ENCODE measurements at regions not wholly inside any gene's neighbourhood (a gene's known extent, or its start where the extent isn't known, plus 50 kb on each side); places are given as distances from the start of the nearest gene placed in this dataset.

DNA sequence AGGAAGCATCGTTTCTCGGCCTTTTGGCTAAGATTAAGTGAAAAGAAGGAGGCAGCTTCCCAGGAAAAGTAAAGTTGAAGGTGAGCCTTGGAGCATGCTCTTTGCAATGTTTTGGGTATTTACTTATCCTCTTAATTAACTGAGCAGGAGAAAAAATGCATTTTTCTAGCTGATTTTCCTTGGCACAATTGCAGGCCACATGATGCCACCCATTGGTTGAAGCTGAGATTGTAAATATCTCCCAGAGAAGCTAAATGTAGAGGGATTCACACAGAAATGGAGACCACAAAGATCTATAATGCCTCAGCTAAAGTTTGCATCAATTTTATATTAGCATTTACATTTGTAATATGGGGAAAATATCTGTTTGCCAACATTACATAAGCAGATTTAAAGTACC, 294.1 kb downstream of the KCNS3 start:
- DNase-seq (ENCODE audit: low spot score in 2 of 2), result no peak
- Mint-ChIP-seq H3K36me3 (no peaks in the 10 kb centered on the region), H3K9me3 (no peaks in the 10 kb centered on the region), H3K27ac (no peak overlapping the region)
- no peak for ATAC-seq

DNA sequence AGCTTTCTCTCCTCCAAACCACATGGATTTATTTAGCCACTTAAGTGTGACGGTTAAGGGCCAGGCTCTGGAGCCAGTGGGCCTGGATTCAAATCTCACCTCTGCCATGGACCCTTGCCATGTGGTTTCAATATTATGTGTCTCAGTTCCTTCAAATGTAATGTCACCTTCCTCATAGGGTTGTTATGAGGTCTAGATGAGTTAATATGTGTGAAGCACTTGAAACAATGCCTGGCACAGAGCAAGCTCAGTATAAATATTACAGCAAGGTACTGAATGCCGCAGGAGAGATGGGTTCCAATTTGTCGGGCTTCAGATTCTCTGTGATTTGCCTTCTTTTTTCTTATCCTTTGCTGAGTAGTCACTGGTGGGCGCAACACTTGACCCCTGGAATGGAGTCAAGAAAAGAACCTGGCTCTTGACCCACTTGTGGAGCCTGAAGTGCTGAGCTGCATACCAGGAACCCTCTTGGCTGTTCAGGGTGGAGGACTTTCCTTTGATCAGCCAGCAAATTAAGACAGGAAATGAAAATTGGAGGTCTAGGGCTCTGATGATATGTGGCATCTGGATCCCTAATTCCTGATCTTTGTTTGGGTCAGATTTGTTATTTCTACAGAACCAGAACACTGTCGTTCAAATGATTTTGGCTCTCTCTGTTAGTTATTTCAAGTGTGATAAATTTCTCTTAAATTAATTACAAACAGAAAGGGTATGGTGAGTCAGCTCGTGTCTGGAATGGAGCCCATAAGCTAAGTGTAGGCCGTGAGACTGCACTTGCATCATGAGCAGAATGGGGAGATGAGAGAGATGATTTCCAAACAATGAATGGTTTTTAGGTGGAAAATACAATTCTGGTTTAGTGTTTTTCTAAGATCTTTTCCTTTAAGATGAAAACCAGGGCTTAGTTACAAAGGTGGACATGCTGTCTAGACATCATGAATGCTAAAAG, 293.0 kb downstream of the KCNS3 start:
- no peak for ATAC-seq
- DNase-seq (ENCODE audit: low spot score in 2 of 2), result no peak
- Mint-ChIP-seq H3K36me3 (no peaks in the 10 kb centered on the region), H3K9me3 (peaks cover 3 to 4% of the 10 kb centered on the region in 2 donors), H3K27ac (no peak overlapping the region)

- no peaks in the 10 kb centered on the region for H3K36me3 Mint-ChIP-seq
- ATAC-seq (no peak), DNase-seq (ENCODE audit: low spot score in 2 of 2) (no peak)
- no peak overlapping the region for H3K27ac Mint-ChIP-seq
- H3K9me3 Mint-ChIP-seq, result peaks cover 3 to 4% of the 10 kb centered on the region in 2 donors
Observed at GRCh38 chr2:18170642-18171041, 292.2 kb downstream of the KCNS3 start.

DNA sequence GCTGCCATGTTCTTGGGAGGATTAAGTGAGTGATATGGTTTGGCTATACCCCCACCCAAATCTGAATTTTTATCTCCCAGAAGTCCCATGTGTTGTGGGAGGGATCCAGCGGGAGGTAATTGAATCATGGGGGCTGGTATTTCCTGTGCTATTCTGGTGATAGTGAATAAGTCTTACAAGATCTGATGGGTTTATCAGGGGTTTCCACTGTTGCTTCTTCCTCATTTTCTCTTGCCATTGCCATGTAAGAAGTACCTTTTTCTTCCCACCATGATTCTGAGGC, 291.4 kb downstream of the KCNS3 start:
- H3K9me3 Mint-ChIP-seq, result peaks cover 8 to 11% of the 10 kb centered on the region in 2 donors
- ATAC-seq (no peak), DNase-seq (ENCODE audit: low spot score in 2 of 2) (no peak)
- no peak overlapping the region for H3K27ac Mint-ChIP-seq
- no peaks in the 10 kb centered on the region for H3K36me3 Mint-ChIP-seq

DNA sequence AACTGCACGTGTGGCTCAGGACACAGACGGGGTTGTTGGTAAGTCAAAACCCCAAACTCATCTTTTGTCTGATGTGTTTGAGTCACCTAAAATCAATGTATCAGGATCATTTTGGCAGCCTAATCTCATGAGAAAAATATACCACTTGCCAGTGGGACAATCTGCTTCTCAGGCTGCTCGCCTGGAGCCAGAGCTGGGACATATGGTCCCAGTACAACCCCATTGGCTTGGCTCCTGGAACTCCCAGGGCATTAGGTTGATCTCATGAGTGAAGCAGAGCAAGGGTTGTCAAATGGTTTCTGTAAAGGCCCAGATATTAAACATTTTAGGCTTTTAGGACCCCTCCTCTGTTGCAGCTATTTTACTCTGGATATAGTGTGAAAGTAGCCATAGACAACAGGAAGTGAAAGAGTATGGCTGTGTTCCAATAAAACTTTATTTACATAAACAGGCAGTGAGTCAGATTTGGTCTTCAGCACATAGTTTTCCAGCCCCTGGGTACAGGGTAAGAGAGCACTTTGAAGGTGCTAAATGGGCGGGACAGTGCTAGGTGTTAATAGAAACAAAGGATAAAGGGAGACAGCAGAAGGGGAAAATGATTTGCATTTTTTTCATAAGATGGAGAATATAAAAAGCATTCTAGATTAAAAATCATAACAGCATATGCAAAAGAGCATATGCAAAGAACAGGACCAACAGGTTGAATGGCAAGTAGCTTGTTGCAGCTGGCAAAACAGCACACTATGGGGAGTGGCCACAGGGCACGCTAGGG, 290.8 kb downstream of the KCNS3 start:
- no peaks in the 10 kb centered on the region for H3K36me3 Mint-ChIP-seq
- DNase-seq (ENCODE audit: low spot score in 2 of 2) (no peak), ATAC-seq (no peak)
- no peak overlapping the region for H3K27ac Mint-ChIP-seq
- H3K9me3 Mint-ChIP-seq, result peaks cover 9 to 13% of the 10 kb centered on the region in 2 donors

GRCh38 chr2:18167871-18168270, 289.4 kb downstream of the KCNS3 start:
- no peak for ATAC-seq
- DNase-seq (ENCODE audit: low spot score in 2 of 2), result no peak
- no peaks in the 10 kb centered on the region for H3K36me3 Mint-ChIP-seq
- H3K27ac Mint-ChIP-seq, result no peak overlapping the region
- H3K9me3 Mint-ChIP-seq, result peaks cover 9 to 16% of the 10 kb centered on the region in 2 donors

DNA sequence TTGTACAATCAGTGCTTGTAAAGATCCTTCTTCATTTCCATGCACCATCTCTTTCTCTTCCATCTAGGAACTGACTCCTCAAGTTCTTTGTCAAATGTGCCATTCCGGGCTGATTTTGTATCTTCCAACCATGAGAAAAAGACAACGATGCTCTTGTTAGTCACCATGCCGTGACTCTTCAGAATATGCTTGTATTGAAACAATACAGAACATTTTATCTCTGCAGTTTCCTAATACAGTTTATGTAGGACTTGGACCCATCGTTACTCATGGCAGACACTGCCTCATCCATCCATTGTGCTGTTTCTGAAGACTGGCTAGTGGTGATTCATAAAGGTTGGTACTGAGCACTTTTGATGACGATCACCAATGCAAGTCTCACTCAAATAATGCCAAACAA, 283.2 kb downstream of the KCNS3 start:
- H3K9me3 Mint-ChIP-seq, result peaks cover 6 to 13% of the 10 kb centered on the region in 2 donors
- ATAC-seq (no peak), DNase-seq (ENCODE audit: low spot score in 2 of 2) (no peak)
- H3K36me3 Mint-ChIP-seq, result no peaks in the 10 kb centered on the region
- no peak overlapping the region for H3K27ac Mint-ChIP-seq

- Mint-ChIP-seq H3K9me3 (peaks cover 1 to 6% of the 10 kb centered on the region in 2 donors), H3K27ac (no peak overlapping the region), H3K36me3 (no peaks in the 10 kb centered on the region)
- ATAC-seq (no peak), DNase-seq (ENCODE audit: low spot score in 2 of 2) (no peak)
Observed at GRCh38 chr2:18159896-18160295, 281.4 kb downstream of the KCNS3 start.

DNA sequence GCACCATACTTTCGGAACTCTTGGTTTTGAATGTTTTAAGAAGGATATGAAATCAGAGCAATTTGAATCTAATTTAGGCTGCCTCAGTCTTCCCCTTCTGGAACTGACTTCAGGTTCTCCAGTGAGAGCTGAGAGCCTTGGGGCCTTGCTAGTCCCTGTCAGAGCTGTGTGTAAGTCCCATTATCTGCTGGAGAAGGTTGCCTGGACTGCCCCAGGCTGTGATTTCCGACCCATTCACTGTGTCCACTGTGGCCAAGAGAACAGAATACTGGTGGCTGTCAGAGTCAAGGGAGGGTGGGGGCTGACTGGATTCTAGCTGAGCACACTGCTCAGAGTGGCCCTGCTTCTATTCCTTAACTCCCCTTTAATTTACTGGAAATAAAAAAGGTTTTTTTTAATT, 278.0 kb downstream of the KCNS3 start:
- DNase-seq (ENCODE audit: low spot score in 2 of 2) (no peak), ATAC-seq (no peak)
- no peak overlapping the region for H3K27ac Mint-ChIP-seq
- H3K9me3 Mint-ChIP-seq, result no peaks in the 10 kb centered on the region
- no peaks in the 10 kb centered on the region for H3K36me3 Mint-ChIP-seq

- ATAC-seq (no peak), DNase-seq (ENCODE audit: low spot score in 2 of 2) (no peak)
- Mint-ChIP-seq H3K36me3 (no peaks in the 10 kb centered on the region), H3K27ac (no peak overlapping the region), H3K9me3 (no peaks in the 10 kb centered on the region)
Observed at GRCh38 chr2:18156002-18156401, 277.5 kb downstream of the KCNS3 start.

- no peaks in the 10 kb centered on the region for H3K9me3 Mint-ChIP-seq
- DNase-seq (ENCODE audit: low spot score in 2 of 2) (no peak), ATAC-seq (no peak)
- H3K27ac Mint-ChIP-seq, result no peak overlapping the region
- no peaks in the 10 kb centered on the region for H3K36me3 Mint-ChIP-seq
Observed at GRCh38 chr2:18154812-18155211, 276.3 kb downstream of the KCNS3 start.

DNA sequence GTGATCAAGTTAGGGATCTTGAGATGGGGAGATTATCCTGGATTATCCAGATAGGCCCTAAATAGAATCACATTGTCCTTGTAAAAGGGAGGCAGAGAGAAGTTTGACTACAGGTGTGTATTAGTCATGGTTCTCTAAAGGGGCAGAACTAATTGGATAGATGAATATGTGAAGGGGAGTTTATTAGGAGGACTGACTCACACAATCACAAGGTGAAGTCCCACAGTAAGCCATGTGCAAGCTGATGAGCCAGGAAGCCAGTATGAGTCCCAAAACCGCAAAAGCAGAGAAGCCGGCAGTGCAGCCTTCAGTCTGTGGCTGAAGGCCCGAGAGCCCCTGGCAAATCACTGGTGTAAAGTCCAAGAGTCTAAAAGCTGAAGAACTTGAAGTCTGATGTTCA, 275.8 kb downstream of the KCNS3 start:
- DNase-seq (ENCODE audit: low spot score in 2 of 2), result no peak
- Mint-ChIP-seq H3K9me3 (no peaks in the 10 kb centered on the region), H3K36me3 (no peaks in the 10 kb centered on the region), H3K27ac (no peak overlapping the region)
- ATAC-seq, result no peak

DNA sequence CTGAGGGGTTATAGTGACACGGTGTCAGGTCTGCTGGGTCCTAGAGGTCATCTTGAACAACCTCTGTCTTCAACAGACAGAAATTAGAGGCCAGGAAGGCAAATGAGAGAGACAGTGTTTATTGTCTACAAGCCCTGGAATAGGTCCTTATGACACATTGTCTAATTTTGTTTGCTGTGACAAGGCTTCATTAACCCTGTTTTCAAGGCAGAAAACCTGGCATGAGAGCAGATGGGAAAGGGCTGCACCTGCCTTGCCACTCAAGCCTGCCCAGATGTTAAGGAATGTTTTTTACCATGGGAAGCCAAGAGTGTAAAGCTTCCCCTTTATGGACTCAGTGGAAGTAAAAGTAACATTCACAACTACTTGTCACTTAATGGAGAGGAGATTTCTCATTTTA, 275.3 kb downstream of the KCNS3 start:
- DNase-seq (ENCODE audit: low spot score in 2 of 2), result no peak

GRCh38 chr2:18151237-18151636, 272.8 kb downstream of the KCNS3 start:
- no peaks in the 10 kb centered on the region for H3K9me3 Mint-ChIP-seq
- DNase-seq (ENCODE audit: low spot score in 2 of 2) (no peak), ATAC-seq (no peak)
- no peaks in the 10 kb centered on the region for H3K36me3 Mint-ChIP-seq
- no peak overlapping the region for H3K27ac Mint-ChIP-seq

More for the DNA sequence above, 275.3 kb downstream of the KCNS3 start:
- Mint-ChIP-seq H3K36me3 (no peaks in the 10 kb centered on the region), H3K27ac (no peak overlapping the region), H3K9me3 (no peaks in the 10 kb centered on the region)
- ATAC-seq, result no peak

DNA sequence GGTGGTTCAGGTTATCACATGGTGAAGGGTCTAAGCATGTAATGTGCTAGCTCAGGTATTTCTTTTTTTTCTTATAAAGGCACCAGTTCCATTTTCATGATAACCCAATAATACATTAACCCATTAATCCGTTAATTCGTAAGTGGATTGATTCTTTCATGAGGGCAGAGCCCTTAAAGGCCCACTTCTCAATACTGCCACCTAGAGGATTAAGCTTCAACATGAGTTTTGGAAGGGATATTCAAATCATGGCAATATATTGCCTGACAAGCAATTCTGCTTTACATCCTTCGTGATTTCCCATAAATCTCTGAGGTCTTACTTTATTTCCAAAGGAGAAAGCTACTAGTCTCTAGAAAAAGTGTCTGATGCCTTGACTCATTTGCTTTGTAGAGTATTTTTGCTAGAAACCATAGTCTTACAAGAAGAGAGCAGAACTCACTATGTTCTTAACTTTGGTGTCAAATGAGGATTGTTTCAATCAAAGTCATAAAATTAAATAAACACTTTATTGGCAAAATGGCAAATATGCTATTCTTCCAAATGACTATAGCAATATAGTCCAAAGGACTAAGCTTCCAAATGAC, 271.3 kb downstream of the KCNS3 start:
- no peaks in the 10 kb centered on the region for H3K36me3 Mint-ChIP-seq
- H3K9me3 Mint-ChIP-seq, result no peaks in the 10 kb centered on the region
- DNase-seq (ENCODE audit: low spot score in 2 of 2) (no peak), ATAC-seq (no peak)
- H3K27ac Mint-ChIP-seq, result no peak overlapping the region

DNA sequence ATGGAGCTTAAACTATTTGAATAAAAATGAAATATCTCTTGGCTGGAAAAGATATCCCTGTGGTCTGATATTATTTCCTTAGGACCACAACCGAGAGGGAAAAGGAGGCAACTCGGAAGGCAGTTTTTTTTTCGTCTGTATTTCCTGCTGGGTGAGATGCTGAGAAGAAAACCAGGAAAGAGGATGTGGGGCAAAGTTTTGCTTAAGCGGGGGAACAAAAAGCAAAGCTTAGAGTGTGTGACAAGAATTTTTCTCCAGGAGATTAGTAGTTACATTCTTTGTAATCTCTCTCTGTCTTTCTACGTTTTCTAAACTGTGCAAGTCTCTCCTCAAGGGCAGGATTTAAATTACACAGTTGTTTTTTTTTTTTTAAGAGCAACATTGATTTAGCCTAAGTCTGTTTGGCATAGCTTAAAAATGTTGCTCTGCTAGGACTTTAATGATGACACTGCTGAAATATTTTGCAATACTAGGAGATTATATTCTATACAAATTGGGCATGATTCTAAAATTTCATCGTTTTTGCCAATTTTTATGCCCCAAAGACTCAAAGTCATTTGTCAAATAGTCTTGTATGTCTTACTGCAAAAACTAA, 258.5 kb downstream of the KCNS3 start:
- Mint-ChIP-seq H3K36me3 (no peaks in the 10 kb centered on the region), H3K9me3 (peaks cover 0 to 10% of the 10 kb centered on the region in 2 donors), H3K27ac (no peak overlapping the region)
- DNase-seq (ENCODE audit: low spot score in 2 of 2) (no peak), ATAC-seq (no peak)

GRCh38 chr2:18133310-18133709, 254.8 kb downstream of the KCNS3 start:
- Mint-ChIP-seq H3K27ac (no peak overlapping the region), H3K36me3 (no peaks in the 10 kb centered on the region), H3K9me3 (peaks cover 0 to 4% of the 10 kb centered on the region in 2 donors)
- DNase-seq (ENCODE audit: low spot score in 2 of 2), result no peak
- no peak for ATAC-seq

Data from activated naive CD4-positive, alpha-beta T cell treated with anti-CD3 and anti-CD28 coated beads, Interleukin-2, amount 50 U/mL, for 72 hours (primary cell).